HG03469 (cell line): ENCODE measurements at regions not wholly inside any gene's neighbourhood (a gene's known extent, or its start where the extent isn't known, plus 50 kb on each side); places are given as distances from the start of the nearest gene placed in this dataset.

Experiments used
- ATAC-seq: cut with Tn5 transposase; IDR thresholded peaks from one replicate; pipeline ENCODE4 v1.9.1; 2021; ENCODE audit warnings: mild to moderate bottlenecking, moderate library complexity, moderate number of reproducible peaks; ENCODE audit not compliant: unreplicated experiment

- ATAC-seq, result no peak
Measured at GRCh38 chr9:26742828-26743476, 149.7 kb downstream of the CAAP1 start.

GRCh38 chr9:26735160-26735559 is 157.4 kb downstream of the CAAP1 start:
- ATAC-seq, result no peak

- ATAC-seq, result no peak
Measured at GRCh38 chr9:26729187-26729586, 163.4 kb downstream of the CAAP1 start.

GRCh38 chr9:26727471-26727870 is 165.1 kb downstream of the CAAP1 start:
- ATAC-seq, result no peak

- ATAC-seq, result no peak
Measured at GRCh38 chr9:26725573-26725972, 167.0 kb downstream of the CAAP1 start.

GRCh38 chr9:26723486-26723885 is 169.1 kb downstream of the CAAP1 start:
- ATAC-seq, result peak; percentile 45

- ATAC-seq, result no peak
Measured at GRCh38 chr9:26722755-26723154, 169.8 kb downstream of the CAAP1 start.

GRCh38 chr9:26710008-26710407 is 182.6 kb downstream of the CAAP1 start:
- ATAC-seq, result no peak

- no peak for ATAC-seq
Measured at GRCh38 chr9:26706223-26706622, 186.4 kb downstream of the CAAP1 start.

- ATAC-seq, result no peak
Measured at GRCh38 chr9:26695298-26695622, 197.3 kb downstream of the CAAP1 start.

- no peak for ATAC-seq
Measured at GRCh38 chr9:26694381-26695297, 198.0 kb downstream of the CAAP1 start.

GRCh38 chr9:26689041-26689440 is 203.6 kb downstream of the CAAP1 start:
- no peak for ATAC-seq

- ATAC-seq, result no peak
Measured at GRCh38 chr9:26687421-26687820, 205.2 kb downstream of the CAAP1 start.

- no peak for ATAC-seq
Measured at GRCh38 chr9:26685818-26686217, 206.8 kb downstream of the CAAP1 start.

GRCh38 chr9:26684029-26684428 is 208.6 kb downstream of the CAAP1 start:
- ATAC-seq, result no peak

- no peak for ATAC-seq
Measured at GRCh38 chr9:26682796-26683496, 209.7 kb downstream of the CAAP1 start.

- ATAC-seq, result no peak
Measured at GRCh38 chr9:26682041-26682440, 210.6 kb downstream of the CAAP1 start.

- ATAC-seq, result no peak
Measured at GRCh38 chr9:26677965-26678706, 214.5 kb downstream of the CAAP1 start.

GRCh38 chr9:26675035-26675434 is 217.6 kb downstream of the CAAP1 start:
- ATAC-seq, result no peak

GRCh38 chr9:26673261-26673660 is 219.3 kb downstream of the CAAP1 start:
- ATAC-seq, result no peak
